Amygdala (tissue), 56 donors: ENCODE measurements at regions not wholly inside any gene's neighbourhood (a gene's known extent, or its start where the extent isn't known, plus 50 kb on each side); places are given as distances from the start of the nearest gene placed in this dataset.

ENCODE experiments used
- DNase-seq, 56 donors: peaks; one replicate each; lab custom pipeline; 2025; lab: John Stamatoyannopoulos, UW

GRCh38 chr2:133666621-133667020 lies 98.4 kb upstream of the NCKAP5 start:
- no peak for DNase-seq

- DNase-seq: no peak
These were observed 98.8 kb upstream of the NCKAP5 start for GRCh38 chr2:133667085-133667484.

- DNase-seq: no peak
These were observed 99.7 kb upstream of the NCKAP5 start for GRCh38 chr2:133667968-133668367.

GRCh38 chr2:133668547-133668946 lies 100.3 kb upstream of the NCKAP5 start:
- no peak for DNase-seq

- DNase-seq: peak in 1 of 56 donors; percentile 29
These were observed 105.1 kb upstream of the NCKAP5 start for GRCh38 chr2:133673305-133673905.

- DNase-seq: no peak
These were observed 105.8 kb upstream of the NCKAP5 start for GRCh38 chr2:133674066-133674432.

GRCh38 chr2:133674433-133675331 lies 106.4 kb upstream of the NCKAP5 start:
- DNase-seq: peak in 53 of 56 donors; percentile 11 to 90 (median 68)

- no peak for DNase-seq
These were observed 108.3 kb upstream of the NCKAP5 start for GRCh38 chr2:133676392-133677130.

- DNase-seq: no peak
These were observed 112.2 kb upstream of the NCKAP5 start for GRCh38 chr2:133680343-133681049.

- DNase-seq: no peak
These were observed 114.1 kb upstream of the NCKAP5 start for GRCh38 chr2:133682347-133682746.

GRCh38 chr2:133682906-133683305 lies 114.6 kb upstream of the NCKAP5 start:
- no peak for DNase-seq

- no peak for DNase-seq
These were observed 117.5 kb upstream of the NCKAP5 start for GRCh38 chr2:133685636-133686215.

- no peak for DNase-seq
These were observed 122.5 kb upstream of the NCKAP5 start for GRCh38 chr2:133690780-133691179.

GRCh38 chr2:133691336-133691735 lies 123.1 kb upstream of the NCKAP5 start:
- DNase-seq: no peak

GRCh38 chr2:133705287-133705686 lies 137.0 kb upstream of the NCKAP5 start:
- peak in 1 of 56 donors; percentile 23 for DNase-seq

GRCh38 chr2:133710613-133711012 lies 142.3 kb upstream of the NCKAP5 start:
- no peak for DNase-seq

GRCh38 chr2:133711201-133711600 lies 142.9 kb upstream of the NCKAP5 start:
- DNase-seq: peak in 4 of 56 donors; percentile 9 to 19 (median 12)

- no peak for DNase-seq
These were observed 143.5 kb upstream of the NCKAP5 start for GRCh38 chr2:133711806-133712205.

GRCh38 chr2:133712369-133712768 lies 144.1 kb upstream of the NCKAP5 start:
- no peak for DNase-seq

- DNase-seq: no peak
These were observed 144.9 kb upstream of the NCKAP5 start for GRCh38 chr2:133713049-133713580.
